ENCODE measurements at regions not wholly inside any gene's neighbourhood (a gene's known extent, or its start where the extent isn't known, plus 50 kb on each side); places are given as distances from the start of the nearest gene placed in this dataset.

DNA sequence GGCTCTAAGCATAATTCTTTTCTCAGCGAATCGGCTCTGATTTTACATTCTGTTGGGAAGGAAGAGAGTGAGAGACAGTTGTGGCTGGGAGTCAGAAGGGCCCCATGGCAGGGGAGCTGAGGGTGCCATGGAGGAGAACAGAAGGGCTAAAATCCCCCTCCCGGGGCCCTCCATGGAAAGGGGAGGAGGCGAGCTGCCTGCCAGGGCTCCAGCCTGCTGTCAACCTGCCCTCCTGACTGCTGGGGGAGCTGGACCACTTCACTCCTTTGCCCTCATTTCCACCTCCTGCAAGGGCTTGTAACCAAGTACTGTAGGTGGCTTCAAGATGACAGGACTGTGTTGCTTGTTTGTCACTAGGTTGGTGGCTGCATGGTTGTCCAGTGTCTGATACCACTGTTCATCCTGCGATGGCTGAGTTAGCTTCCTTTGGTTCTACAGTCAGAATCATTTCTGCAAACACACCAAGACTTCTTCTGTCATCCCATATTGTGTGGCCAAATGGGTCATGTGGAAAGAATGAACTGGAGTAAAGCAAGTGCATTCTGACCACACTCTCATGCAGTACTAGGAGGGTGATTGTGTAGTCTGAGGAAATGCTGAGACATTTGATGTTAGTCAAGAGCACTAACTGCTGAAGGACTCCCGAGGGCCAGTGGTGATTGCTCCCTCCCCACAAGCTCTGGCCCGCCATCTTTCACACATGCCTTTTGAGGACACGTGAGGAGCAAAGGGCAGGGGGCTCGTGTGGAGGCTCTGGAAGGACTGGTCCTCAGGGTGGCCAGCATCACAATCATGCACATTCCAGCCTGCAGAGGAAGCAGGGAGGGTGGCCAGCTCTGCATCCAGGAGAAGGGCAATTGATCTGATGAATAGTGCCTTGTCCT lies 307.2 kb downstream of the GADD45G start:
- TF ChIP-seq ZNF274 (IDR thresholded peaks at IDR 0.05; ENCODE audit: low read depth, low read length): no peak
- TF ChIP-seq SUZ12 (IDR thresholded peaks at IDR 0.05; ENCODE audit: extremely low read depth, insufficient read depth, insufficient read length): no peak
